ENCODE measurements at regions not wholly inside any gene's neighbourhood (a gene's known extent, or its start where the extent isn't known, plus 50 kb on each side); places are given as distances from the start of the nearest gene placed in this dataset.
A peak's percentile ranks its signal among the peaks of the same experiment; 100 is the strongest.

DNA sequence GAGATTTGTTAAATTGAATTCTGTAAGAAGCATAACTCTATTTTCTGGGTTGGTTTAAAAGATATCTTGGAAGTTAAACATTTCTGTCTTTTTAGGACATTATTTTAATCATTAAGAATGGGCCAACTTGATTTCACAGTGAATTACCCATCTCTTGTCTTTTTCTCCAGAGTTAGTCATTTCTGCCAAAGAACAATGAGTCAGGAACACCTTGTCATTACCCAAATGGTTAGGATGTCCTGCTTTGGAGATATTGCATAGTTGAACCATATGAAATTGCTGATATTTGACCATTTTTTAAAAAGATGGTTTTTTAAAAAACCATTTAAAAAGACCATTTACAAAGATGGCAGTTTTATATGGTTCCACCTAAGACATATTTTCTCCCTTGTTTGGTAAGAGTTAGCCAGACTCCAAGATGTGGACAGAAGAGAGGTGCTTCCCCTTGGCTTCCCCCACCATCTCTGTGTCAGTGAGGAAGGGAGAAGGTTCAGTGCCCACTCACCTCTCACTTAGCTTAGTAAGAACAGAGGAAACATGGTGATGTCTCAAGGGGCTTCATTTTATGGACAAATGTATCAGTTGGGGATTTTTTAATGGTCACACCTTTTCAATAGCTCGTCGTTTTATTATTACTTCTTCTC is 103.0 kb downstream of the PCSK1 start:
- H3K4me3 ChIP-seq (ENCODE audit: low read depth, low read length) = no peak overlapping the region
- TF ChIP-seq, protein P1, sequence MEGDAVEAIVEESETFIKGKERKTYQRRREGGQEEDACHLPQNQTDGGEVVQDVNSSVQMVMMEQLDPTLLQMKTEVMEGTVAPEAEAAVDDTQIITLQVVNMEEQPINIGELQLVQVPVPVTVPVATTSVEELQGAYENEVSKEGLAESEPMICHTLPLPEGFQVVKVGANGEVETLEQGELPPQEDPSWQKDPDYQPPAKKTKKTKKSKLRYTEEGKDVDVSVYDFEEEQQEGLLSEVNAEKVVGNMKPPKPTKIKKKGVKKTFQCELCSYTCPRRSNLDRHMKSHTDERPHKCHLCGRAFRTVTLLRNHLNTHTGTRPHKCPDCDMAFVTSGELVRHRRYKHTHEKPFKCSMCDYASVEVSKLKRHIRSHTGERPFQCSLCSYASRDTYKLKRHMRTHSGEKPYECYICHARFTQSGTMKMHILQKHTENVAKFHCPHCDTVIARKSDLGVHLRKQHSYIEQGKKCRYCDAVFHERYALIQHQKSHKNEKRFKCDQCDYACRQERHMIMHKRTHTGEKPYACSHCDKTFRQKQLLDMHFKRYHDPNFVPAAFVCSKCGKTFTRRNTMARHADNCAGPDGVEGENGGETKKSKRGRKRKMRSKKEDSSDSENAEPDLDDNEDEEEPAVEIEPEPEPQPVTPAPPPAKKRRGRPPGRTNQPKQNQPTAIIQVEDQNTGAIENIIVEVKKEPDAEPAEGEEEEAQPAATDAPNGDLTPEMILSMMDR (IDR thresholded peaks at IDR 0.05; ENCODE audit: insufficient read depth, low read depth, low read length, missing control alignments) = no peak
- no peak for DNase-seq (ENCODE audit: low read depth)

DNA sequence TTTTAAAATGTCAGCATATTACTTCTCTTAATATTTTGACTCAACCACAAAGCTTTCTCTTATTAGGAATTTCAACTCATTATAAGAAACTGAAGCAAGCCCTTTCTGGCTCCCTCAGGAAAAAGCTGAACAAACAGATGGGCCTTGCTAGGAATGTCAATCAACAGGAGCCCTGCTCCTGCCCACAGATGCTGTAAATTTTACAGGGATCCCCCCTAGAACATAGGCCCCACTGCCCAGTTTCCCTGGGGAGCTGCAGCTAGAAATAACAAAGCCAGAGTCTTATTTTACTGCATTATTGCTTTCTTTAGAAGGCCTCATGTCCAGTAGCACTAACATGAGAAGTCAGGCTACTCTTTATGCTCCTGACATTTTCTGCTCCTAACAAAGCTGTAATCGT is 103.8 kb downstream of the PCSK1 start:
- TF ChIP-seq, protein P1 (IDR thresholded peaks at IDR 0.05; ENCODE audit: insufficient read depth, low read depth, low read length, missing control alignments) = no peak
- DNase-seq (ENCODE audit: low read depth) = no peak
- H3K4me3 ChIP-seq (ENCODE audit: low read depth, low read length) = no peak overlapping the region

DNA sequence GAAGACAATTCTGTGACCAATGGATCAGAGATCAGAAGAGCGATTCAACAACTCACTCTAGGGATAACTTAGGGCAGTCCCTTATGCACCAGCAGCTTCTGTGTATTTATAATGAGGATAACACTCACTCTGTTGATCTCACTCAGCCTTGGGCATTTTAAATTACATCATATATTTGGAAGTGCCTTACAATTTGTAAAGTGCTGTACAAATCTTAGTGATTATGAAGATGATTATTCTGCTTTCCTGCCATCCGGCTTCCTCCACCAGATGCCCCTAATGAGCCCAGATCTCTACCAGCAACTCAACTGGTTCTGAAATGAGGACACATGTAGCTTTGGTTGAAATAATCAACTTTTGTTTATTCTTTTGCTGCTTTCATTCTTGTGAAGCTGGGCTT is 105.3 kb downstream of the PCSK1 start:
- TF ChIP-seq, protein P1 (IDR thresholded peaks at IDR 0.05; ENCODE audit: insufficient read depth, low read depth, low read length, missing control alignments) = no peak
- no peak for DNase-seq (ENCODE audit: low read depth)

DNA sequence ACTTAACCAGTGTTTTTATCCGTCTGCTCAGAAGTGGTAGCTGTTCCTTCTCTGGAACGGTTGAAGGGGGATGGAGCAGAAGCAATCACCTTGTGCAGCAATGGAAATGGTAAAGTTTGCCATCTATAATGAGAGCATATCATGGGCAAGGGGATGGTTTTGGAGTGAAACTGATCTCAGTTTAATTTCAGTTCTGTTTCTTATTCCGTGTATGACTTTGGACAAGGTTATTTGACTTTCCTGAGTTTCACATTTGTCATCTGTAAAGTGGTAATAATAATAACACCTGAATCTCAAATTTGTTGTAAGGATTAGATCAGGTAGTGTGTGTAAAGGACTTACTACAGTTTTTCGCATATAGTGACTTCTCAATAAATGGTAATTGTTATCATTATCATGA is 106.1 kb downstream of the PCSK1 start:
- DNase-seq (ENCODE audit: low read depth) = peak; percentile 76

More for the DNA sequence above, 105.3 kb downstream of the PCSK1 start:
- H3K4me3 ChIP-seq (ENCODE audit: low read depth, low read length) = no peak overlapping the region

DNA sequence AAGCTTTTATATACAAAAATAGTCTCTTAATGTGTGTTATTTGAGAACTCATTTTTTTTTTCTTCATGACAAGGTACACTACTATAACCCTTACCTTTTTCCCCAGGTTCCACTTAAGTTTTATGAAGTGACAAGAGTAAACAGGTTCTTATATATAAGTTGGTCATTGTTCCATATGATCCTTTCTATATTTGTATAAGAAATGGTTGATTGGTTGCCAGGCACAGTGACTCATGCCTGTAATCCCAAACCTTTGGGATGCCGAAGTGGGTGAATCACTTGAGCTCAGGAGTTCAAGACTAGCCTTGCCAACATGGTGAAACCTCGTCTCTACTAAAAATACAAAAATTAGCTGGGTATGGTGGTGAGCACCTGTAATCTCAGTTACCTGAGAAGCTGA is 108.3 kb downstream of the PCSK1 start:
- TF ChIP-seq, protein P1 (IDR thresholded peaks at IDR 0.05; ENCODE audit: insufficient read depth, low read depth, low read length, missing control alignments) = no peak
- no peak for DNase-seq (ENCODE audit: low read depth)
- no peak overlapping the region for H3K4me3 ChIP-seq (ENCODE audit: low read depth, low read length)

More for the DNA sequence above, 106.1 kb downstream of the PCSK1 start:
- H3K4me3 ChIP-seq (ENCODE audit: low read depth, low read length) = no peak overlapping the region
- TF ChIP-seq, protein P1 (IDR thresholded peaks at IDR 0.05; ENCODE audit: insufficient read depth, low read depth, low read length, missing control alignments) = no peak

- TF ChIP-seq, protein P1 (IDR thresholded peaks at IDR 0.05; ENCODE audit: insufficient read depth, low read depth, low read length, missing control alignments) = no peak
- no peak for DNase-seq (ENCODE audit: low read depth)
- H3K4me3 ChIP-seq (ENCODE audit: low read depth, low read length) = no peak overlapping the region
Measured at GRCh38 chr5:96322865-96323264, 110.2 kb downstream of the PCSK1 start.

- DNase-seq (ENCODE audit: low read depth) = no peak
- H3K4me3 ChIP-seq (ENCODE audit: low read depth, low read length) = no peak overlapping the region
- TF ChIP-seq, protein P1 (IDR thresholded peaks at IDR 0.05; ENCODE audit: insufficient read depth, low read depth, low read length, missing control alignments) = no peak
Measured at GRCh38 chr5:96322217-96322616, 110.8 kb downstream of the PCSK1 start.
